GM18511 (cell line): ENCODE measurements at regions not wholly inside any gene's neighbourhood (a gene's known extent, or its start where the extent isn't known, plus 50 kb on each side); places are given as distances from the start of the nearest gene placed in this dataset.

Experiments used
- ATAC-seq: cut with Tn5 transposase; IDR thresholded peaks from one replicate; pipeline ENCODE4 v1.9.1; 2021; ENCODE audit warnings: mild to moderate bottlenecking, moderate library complexity; ENCODE audit not compliant: unreplicated experiment

DNA sequence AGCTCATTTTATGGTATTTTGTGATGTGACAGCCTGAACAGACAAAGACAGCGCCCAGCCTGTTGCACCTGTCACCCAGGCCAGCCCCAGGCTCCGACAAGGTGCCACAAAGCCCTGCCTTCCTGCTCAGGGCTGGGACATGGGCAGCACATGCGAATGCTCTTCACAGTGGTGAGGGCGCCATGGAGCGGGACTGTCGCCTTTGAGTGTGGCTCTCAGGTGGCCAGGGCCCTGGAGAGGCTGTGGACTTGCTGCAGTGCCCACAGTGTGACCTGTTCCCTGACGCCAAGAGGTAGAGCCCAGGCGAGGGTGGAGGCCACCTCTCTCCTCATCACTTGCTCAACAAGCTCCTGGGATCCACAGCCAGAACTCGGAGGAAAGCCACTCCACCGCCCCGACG is 346.3 kb downstream of the SHANK2 start:
- ATAC-seq: no peak

DNA sequence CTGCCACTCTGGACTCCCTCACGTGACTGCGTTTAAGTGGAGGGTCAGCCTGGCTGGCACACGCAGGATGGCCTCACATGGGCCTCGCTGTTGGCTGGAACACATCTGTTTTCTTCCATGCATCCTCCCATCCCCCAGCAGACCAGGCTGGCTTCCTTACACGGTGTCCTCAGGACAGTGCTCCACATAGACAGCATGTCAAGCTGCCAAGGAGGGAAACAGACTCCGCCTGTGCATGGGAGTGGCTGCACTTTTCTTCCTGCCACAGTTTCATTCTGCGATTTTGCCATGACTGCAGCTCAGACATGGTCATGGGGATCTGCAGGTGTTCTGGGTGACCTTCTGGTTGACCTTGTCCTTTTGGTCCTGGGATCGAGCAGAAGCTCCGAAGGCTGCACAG is 344.2 kb downstream of the SHANK2 start:
- ATAC-seq: no peak

DNA sequence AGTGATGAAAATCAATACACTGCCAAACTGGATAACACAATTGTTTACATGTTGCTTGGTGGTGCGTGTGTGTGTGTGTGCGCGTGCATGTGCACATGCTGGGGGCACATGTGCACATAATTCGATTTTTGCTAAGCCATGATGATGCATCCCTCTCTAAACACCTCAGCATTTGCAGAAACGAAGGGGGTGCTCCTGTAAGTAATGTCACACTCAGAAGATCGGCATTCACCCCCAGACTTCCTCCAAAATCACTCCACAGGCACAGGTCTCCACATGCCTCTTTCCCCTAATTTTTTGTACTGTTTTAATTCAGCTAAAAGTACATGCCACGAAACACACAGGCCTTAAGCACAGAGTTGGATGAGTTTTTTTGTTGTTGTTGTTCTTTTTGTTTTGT is 341.5 kb downstream of the SHANK2 start:
- no peak for ATAC-seq

DNA sequence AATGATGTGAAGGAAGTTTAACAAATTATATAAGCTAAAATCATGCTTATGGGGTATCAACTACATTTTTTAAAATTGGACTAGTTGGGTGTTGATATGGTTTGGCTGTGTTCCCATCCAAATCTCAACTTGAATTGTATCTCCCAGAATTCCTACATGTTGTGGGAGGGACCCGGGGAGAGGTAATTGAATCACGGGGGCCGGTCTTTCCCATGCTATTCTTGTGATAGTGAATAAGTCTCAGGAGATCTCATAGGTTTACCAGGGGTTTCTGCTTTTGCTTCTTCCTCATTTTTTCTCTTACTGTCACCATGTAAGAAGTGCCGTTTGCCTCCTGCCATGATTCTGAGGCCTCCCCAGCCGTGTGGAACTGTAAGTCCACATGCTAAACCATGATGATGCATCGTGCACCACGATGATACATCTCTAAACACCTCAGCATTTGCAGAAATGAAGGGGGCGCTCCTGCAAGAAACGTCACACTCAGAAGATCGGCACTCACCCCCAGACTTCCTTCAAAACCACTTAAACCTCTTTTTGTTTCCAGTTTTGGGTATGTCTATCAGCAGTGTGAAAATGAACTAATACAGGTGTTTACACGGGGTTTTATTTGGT is 340.0 kb downstream of the SHANK2 start:
- no peak for ATAC-seq

DNA sequence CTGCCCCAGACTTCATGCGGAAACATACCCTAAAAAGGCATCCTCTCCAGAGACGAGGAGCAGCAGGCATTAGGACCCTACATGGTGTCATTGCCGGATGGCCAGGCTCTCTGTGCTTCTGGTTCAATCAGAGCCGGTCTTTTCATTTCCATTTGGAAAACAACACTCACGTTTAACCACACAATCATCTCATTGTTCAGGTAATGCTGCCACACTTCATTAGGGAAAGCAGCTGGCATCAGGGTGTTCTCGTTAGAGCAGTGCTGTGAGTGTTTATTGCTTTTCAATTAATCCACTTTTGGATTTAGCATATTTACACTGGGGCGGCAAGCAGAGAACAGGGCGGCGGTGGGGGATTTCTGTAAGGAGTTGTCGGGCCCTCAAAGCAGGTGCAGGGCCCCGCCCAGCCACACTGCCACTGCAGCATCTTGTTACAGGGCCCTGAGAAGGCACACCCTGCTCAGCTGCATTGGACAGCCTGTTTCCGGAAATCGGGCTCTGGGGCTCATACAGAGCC is 338.6 kb downstream of the SHANK2 start:
- ATAC-seq: no peak

DNA sequence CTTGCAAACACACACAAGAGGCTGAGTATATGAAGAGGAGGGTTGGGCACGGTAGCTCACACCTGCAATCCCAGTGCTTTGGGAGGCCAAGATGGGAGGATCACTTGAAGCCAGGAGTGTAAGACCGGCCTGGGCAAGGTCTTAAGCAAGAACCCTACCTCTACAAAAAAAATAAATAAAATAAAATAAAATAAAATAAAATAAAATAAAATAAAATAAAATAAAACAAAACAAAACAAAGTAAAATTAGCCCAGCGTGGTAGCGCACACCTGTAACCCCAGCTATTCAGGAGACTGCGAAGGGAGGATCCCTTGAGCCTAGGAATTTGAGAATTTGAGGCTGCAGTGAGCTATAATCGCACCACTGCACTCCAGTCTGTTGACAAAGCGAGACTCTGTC is 337.9 kb downstream of the SHANK2 start:
- ATAC-seq: no peak

DNA sequence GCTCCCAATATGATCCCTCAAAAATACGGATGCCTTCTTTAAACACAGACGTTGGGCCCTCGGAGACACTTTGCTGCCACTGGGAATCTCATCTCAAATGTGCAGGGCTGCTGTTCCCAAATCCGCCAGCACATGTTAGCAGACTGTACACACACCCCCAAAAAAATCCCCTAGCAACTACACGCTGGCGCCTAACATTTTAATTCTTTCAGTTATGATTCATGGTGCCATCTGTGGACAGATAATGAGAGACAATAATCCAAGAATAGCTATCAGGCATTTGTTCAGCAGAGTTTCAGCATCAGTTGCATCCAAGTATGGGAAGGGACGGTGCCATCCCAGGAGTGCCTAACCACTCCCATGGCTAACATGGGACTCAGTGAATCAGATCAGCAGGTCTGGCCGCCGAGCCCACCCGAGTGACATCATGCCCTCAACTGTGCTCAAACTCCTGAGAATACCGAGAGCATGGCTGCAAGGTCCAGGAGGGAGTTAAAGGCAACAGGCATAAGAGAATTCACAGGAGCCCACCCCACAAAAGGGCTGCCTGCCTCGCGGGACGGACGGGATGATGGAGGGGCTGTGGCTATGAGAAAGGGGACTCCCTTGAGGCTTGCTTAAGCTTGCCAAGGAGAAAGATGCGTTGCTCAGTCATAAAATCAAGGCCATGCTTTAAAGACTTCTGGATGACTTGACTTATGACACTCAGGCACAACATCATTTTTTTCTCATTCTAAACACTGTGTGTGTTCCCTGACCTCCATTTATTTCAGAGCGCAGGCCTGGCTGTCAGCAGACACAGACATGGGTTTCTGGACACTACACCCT is 337.0 kb downstream of the SHANK2 start:
- ATAC-seq: no peak

DNA sequence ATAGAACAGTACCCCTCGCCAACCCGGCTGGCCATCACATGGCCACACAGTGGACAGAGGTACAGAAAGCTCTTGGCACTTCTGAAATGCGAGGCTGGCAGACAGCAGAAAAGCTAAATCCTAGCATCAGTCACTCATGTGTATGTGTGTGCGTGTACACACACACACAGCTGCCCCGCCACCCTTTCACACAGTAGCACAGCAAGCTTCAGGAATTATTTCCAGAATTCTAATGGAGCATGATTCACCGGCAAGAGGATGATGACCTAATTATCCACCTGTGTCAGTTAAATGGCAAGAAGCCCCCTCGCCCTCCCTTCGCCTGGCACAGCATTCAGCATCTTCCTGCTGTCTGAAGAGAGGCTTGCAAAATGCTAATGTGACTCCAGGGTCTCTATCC is 336.0 kb downstream of the SHANK2 start:
- no peak for ATAC-seq

DNA sequence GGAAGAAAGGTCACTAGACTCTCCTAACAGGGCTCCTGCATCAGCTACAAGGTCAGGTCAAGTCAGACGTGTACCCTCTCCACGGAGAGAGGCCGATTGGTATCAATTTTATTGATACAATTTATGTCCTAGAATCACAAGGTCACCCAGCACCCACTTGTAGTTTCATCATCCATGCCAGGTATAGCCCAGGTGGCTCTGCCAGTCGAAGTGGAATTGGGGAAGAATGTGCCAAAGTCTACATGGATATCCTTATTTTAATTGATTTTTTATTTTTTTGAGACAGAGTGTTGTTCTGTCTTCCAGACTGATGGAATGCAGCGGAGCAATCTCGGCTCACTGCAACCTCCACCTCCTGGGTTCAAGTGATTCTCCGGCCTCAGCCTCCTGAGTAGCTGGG is 334.1 kb downstream of the SHANK2 start:
- ATAC-seq: no peak

DNA sequence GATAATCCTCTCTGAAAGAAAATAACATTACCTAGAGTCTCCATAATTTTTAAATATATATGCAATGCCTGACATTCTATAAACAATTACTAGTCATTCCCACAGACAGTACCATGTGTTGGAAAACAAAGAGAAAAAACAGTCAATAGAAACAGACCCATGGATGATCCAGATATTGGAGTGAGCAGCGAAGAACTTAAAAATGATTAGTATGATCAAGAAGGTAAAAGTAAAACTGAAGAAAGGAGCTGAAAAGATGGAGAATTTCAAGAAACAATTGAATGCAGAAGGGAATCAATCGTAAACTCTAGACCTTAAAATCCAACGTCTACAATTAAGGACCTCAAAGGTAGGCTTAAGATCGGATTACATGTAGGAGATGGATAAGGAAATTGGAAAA is 330.6 kb downstream of the SHANK2 start:
- no peak for ATAC-seq

DNA sequence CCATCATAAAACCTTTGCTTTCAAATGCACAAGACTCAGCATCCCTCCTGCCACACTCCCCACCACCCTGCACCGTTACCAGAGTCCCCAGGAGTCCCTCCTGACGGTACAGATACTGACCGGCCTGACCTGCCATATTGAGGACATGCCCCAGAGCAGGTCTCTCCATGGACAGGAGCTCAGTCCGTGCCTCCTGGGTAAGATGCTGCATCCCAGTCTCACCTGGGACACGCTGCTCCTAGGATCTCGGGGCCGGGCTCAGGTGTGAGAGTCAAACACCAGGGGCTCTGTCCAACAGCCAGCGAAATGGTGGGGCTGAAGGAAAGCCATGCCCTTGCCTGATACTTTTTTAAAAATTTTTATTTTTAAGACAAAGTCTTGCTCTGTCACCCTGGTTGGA is 328.3 kb downstream of the SHANK2 start:
- ATAC-seq: no peak

DNA sequence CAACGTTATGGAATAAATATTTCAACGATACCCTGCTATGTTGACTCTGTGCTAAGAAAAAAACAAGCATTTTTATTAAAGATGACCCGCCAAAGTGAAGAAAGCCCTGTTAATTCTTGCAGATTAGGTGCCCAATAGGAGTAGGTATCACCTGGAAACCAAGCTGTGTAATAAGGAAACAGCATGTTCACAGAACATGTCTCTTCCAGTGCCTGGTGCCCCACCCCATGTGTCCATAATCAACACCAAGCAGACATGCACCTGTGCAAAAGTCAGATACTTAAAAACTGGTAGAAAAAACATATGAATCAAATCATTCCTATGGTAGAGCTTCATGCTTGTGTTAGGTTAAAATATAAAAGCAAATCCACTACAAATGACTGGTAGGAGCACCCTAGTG is 327.1 kb downstream of the SHANK2 start:
- no peak for ATAC-seq

DNA sequence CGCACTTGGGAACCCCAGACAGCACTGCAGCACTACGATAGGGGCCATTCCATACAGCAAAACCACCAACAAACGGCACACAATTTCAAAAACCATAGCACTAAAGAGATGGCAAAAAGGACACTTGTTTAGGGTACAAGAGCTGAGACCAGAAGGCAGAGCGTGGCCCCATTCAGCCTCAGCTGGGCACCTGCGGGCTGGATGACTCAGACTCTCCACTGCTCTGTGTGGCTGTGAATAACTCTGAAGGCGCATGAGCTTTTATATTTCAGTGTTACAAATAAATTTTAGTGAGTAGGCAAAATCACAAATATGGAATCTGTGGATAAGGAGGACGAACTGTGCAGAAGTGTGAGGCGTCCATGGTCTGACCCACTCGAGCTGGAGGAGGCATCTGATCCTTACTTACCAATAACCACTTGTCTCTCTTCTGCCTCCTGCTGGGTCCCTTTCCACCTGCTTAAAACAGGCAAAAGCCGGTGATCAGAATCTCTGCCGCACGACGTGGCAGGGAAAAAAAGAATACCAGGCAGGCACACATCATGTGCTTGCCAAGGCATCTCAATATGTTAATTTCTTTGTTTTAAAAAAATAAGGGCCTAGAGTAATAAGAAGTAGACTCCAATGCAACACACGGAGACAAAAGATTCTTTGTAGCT is 325.7 kb downstream of the SHANK2 start:
- no peak for ATAC-seq

DNA sequence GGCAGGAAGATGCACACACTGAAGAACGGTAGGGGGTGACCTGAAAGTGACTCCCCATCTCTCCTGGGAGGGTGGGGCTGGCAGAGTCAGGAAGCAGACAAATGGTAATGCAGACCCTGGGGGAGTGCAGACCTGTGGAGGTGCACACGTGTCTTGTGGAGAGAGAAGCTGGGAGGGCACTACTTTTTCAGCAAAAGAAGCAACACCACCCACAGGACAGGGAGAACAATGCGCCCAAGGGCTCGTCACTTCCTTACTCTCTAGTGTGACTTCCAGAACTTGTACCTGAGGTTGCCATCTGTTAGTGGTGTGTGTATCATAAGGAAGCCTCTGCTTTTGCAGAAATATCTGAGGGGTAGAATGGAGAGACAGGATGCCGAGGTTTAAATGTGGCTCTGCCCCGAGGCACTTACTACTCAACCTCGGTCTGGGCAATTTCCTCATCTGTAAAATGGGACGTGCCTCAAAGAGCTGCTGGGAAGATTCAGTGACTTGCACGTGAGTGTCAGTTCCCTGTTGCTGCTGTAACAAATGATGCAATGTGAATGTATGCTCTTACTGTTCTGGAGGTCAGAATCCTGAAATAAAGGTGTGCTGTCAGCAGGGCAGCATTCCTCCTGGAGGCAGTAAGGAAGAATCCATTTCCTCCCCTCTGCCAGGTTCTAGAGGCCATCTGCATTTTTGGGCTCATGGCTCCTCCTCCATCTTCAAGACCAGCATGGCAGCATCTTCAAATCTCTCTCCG is 323.4 kb downstream of the SHANK2 start:
- ATAC-seq: no peak

DNA sequence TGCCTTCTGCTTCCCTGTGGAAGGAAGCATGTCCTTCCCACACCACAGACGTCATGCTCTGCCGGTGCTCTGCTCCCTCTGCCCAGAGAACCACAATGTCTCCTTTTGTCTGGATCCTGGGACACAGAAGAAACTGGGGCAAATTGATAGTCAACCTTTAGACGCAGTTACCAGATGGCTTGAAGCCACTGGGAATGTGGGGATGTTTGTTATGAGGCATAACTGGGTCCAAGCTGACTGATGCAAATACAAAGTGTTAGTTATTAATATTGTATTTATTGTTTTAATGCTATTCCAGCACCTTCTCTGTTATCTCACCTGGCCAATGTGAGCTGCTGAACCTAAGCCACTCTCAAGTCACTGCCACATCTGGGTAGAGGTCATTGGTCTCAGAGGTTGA is 322.2 kb downstream of the SHANK2 start:
- ATAC-seq: no peak

DNA sequence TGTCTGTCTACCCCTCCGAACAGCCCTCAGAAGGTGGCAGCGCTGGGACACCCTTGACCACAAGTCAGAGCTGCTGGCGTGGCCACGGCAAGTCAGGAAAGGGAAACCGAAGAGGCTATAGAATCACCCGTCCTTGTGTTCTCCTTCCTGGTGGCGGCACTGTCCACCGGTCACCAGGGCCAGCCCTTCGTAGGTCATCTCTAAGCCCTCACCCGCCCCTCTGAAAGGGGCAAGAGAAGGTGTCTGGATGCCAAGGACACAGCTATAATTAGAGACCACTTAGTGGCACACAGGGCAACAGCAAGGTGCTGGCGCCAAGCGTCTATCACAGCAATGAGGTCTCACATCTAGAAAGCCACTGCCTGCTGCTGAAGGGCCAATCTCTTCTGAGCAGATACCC is 320.9 kb downstream of the SHANK2 start:
- ATAC-seq: no peak

DNA sequence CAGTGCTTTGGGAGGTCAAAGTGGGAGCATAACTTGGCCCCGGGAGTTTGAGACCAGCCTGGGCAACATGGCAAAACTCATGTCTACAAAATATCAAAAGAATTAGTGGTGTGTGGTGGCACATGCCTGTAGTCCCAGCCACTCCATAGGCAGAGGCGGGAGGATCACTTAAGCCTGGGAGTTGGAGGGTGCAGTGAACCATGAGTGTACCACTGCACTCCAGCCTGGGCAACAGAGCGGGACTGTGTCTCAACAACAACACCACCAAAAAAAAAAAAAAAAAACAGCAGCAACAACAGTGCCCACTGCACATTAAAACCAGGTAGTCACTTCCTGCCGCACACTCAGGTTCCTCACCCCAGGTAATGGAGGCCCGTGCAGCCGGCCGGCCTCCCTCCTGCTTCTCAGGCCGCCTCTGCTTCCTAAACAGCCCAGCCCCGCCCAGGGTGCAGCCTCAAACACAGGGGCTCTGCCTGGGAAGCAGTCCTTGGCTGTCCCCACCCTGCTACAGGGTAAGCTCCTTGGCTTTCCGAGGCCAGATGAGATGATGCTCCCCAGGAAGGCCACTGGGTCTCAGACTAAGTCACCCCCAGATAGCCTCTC is 318.3 kb downstream of the SHANK2 start:
- no peak for ATAC-seq

DNA sequence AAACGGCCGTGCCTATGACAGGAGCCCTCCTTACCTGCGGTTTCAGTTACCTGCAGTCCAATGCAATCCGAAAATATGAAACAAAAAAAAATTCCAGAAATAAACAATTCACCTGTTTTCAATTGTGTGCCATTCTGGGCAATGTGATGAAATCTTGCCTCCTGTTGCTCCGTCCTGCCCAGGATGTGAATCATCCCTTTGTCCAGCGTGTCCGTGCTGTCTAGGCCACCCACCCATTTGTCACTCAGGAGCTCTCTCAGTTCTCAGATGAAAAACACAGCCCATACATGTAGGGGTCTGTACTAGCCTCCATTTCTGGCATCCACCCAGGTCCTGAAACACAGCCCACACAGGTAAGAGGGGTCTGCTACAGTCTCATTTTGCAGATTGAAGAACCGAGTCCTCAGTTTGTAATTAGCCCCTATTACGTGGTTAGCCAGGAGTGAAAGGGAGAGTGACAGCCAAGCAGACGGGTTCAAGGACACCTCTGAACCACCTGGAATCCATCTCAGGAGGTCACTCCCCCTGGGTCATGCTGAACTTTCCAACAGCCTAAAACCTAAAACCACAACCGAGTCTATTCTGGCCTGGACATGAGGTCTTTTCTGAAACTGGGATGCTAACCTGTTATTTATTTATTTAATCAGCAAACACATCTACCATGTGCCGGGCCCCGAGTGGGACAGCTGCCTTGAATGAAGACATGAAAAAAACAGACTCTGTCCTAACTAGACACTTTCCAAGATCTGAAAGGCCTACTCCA is 317.2 kb downstream of the SHANK2 start:
- ATAC-seq: no peak

DNA sequence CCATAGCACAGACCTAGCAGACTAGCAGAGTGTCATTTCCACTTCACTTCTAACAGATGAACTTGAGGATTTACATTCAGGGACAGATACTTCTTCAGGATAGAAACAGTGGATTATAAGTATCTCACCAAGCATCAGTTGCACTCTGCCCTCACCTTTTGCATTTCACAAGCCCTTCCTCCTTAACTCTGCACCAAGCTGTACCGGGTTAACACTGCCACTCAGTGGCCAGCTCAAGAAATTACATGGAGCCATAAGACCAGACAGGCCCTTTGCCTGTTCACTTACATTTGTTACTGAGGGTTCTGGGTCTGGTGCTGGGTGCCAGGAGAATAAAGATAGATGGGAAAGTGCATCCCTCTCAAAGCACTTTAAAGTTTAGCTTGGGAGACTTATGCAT is 309.8 kb downstream of the SHANK2 start:
- no peak for ATAC-seq

DNA sequence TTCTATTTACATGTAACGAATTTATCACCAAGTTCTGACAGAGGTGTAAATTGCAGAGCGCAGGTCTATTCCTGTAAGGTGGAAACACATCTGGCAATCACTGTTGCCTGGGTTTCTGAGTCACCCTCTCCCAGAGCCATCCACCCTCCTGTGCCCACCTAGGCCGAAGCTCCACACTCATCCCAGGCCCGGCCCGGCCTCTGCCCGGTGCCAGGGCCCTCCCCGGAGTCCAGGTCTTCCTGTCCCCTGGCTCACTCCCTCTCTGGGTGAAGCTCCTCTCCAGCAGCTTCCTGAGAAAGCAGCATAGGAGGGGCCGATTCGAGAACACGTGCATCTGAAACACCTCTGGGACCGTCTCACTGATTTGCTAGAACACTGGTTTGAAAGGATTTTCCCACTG is 308.2 kb downstream of the SHANK2 start:
- no peak for ATAC-seq
